Left ventricle myocardium inferior (tissue), 1 donor: ENCODE measurements at regions not wholly inside any gene's neighbourhood (a gene's known extent, or its start where the extent isn't known, plus 50 kb on each side); places are given as distances from the start of the nearest gene placed in this dataset.

ENCODE experiments used
- DNase-seq: peaks from one replicate; pipeline ENCODE4 v3.0.0-alpha.2; 2020
- H3K27ac ChIP-seq: fragments of 200-600 bp; replicated peaks from 2 replicates; pipeline ENCODE4 v1.8.0; 2021
- H3K27me3 ChIP-seq: fragments of 200-600 bp; 2 replicates; pipeline ENCODE4 v1.8.0; 2021; ENCODE audit warnings: low read depth
- H3K36me3 ChIP-seq: fragments of 200-600 bp; 2 replicates; pipeline ENCODE4 v1.8.0; 2021
- H3K4me1 ChIP-seq: fragments of 200-600 bp; 2 replicates; pipeline ENCODE4 v1.8.0; 2021
- H3K4me3 ChIP-seq: fragments of 200-600 bp; 2 replicates; pipeline ENCODE4 v1.8.0; 2021; ENCODE audit warnings: mild to moderate bottlenecking, moderate library complexity
- H3K9me3 ChIP-seq: fragments of 200-600 bp; replicated peaks from 2 replicates; pipeline ENCODE4 v1.8.0; 2021
- CTCF ChIP-seq: fragments of 200-600 bp; IDR thresholded peaks from 2 replicates; pipeline ENCODE4 v1.8.0; 2021; ENCODE audit warnings: antibody characterized with exemption, mild to moderate bottlenecking, borderline replicate concordance
- intact Hi-C: fragments of 100-400 bp; cut with micrococcal nuclease; formaldehyde crosslinking; loops from one replicate; pipeline ENCODE4 v1.11.0; 2022
- donor health status: DM: no; HTN: yes; CAD: no; lungs with severe emphysema.

GRCh38 chr6:29999416-29999815, 57.1 kb downstream of the HLA-A start:
- peaks cover 13% of the 10 kb centered on the region for H3K27me3 ChIP-seq
- H3K4me1 ChIP-seq = no peaks in the 10 kb centered on the region
- no peaks in the 10 kb centered on the region for H3K36me3 ChIP-seq
- no peaks in the 10 kb centered on the region for H3K9me3 ChIP-seq
- no peak for DNase-seq
- intact Hi-C loops = no loop called here
- no peak overlapping the region for H3K4me3 ChIP-seq
- no peak for TF ChIP-seq CTCF
- H3K27ac ChIP-seq = no peak overlapping the region

- Histone ChIP-seq H3K4me3 (no peak overlapping the region), H3K27ac (no peak overlapping the region), H3K36me3 (no peaks in the 10 kb centered on the region), H3K27me3 (peaks cover 13% of the 10 kb centered on the region), H3K4me1 (no peaks in the 10 kb centered on the region), H3K9me3 (no peaks in the 10 kb centered on the region)
- DNase-seq = no peak
- TF ChIP-seq CTCF = no peak
- intact Hi-C loops = no loop called here
These were observed 57.9 kb downstream of the HLA-A start for GRCh38 chr6:30000156-30000791.

- H3K4me3 ChIP-seq = no peak overlapping the region
- intact Hi-C loops = no loop called here
- no peak for TF ChIP-seq CTCF
- no peak for DNase-seq
- peaks cover 20% of the 10 kb centered on the region for H3K4me1 ChIP-seq
- H3K27ac ChIP-seq = no peak overlapping the region
- H3K27me3 ChIP-seq = peaks cover 24% of the 10 kb centered on the region
- H3K36me3 ChIP-seq = no peaks in the 10 kb centered on the region
- H3K9me3 ChIP-seq = no peaks in the 10 kb centered on the region
These were observed 58.2 kb upstream of the POLR1H start for GRCh38 chr6:30002871-30003270.

GRCh38 chr6:30005482-30005881, 55.6 kb upstream of the POLR1H start:
- Histone ChIP-seq H3K27ac (no peak overlapping the region), H3K36me3 (peaks cover 6% of the 10 kb centered on the region), H3K4me1 (peaks cover 20% of the 10 kb centered on the region), H3K27me3 (peaks cover 29% of the 10 kb centered on the region), H3K4me3 (peak overlapping the region; percentile 83), H3K9me3 (no peaks in the 10 kb centered on the region)
- no peak for DNase-seq
- no peak for TF ChIP-seq CTCF
- intact Hi-C loops = no loop called here

GRCh38 chr6:30006170-30007131, 54.6 kb upstream of the POLR1H start:
- intact Hi-C loops = no loop called here
- Histone ChIP-seq H3K27me3 (peaks cover 29% of the 10 kb centered on the region), H3K9me3 (no peaks in the 10 kb centered on the region), H3K4me3 (peak overlapping the region; percentile 83), H3K4me1 (peaks cover 20% of the 10 kb centered on the region), H3K27ac (no peak overlapping the region), H3K36me3 (peaks cover 6% of the 10 kb centered on the region)
- no peak for TF ChIP-seq CTCF
- DNase-seq = peak; percentile 41
